A204.1 (cell line): ENCODE measurements at regions not wholly inside any gene's neighbourhood (a gene's known extent, or its start where the extent isn't known, plus 50 kb on each side); places are given as distances from the start of the nearest gene placed in this dataset.

Experiments
- FAIRE-seq: peaks from 2 replicates; lab custom pipeline; 2012; peaks lifted over from hg19 to GRCh38; lab: Jason Lieb, UNC

- FAIRE-seq = no peak
Measured at GRCh38 chr11:26095340-26095739, 236.6 kb upstream of the ANO3 start.

GRCh38 chr11:26096451-26096850, 235.5 kb upstream of the ANO3 start:
- FAIRE-seq = no peak

GRCh38 chr11:26102325-26102724, 229.6 kb upstream of the ANO3 start:
- FAIRE-seq = no peak

- FAIRE-seq = no peak
Measured at GRCh38 chr11:26105762-26106423, 226.0 kb upstream of the ANO3 start.

- no peak for FAIRE-seq
Measured at GRCh38 chr11:26106726-26107125, 225.2 kb upstream of the ANO3 start.

- no peak for FAIRE-seq
Measured at GRCh38 chr11:26109658-26110368, 222.1 kb upstream of the ANO3 start.

GRCh38 chr11:26112264-26112663, 219.7 kb upstream of the ANO3 start:
- FAIRE-seq = no peak

GRCh38 chr11:26121466-26121865, 210.5 kb upstream of the ANO3 start:
- FAIRE-seq = no peak

- FAIRE-seq = no peak
Measured at GRCh38 chr11:26126741-26127140, 205.2 kb upstream of the ANO3 start.

- FAIRE-seq = no peak
Measured at GRCh38 chr11:26127336-26127735, 204.6 kb upstream of the ANO3 start.

- FAIRE-seq = no peak
Measured at GRCh38 chr11:26131406-26131805, 200.5 kb upstream of the ANO3 start.

- no peak for FAIRE-seq
Measured at GRCh38 chr11:26134053-26134452, 197.9 kb upstream of the ANO3 start.

- no peak for FAIRE-seq
Measured at GRCh38 chr11:26134481-26135355, 197.2 kb upstream of the ANO3 start.

- FAIRE-seq = no peak
Measured at GRCh38 chr11:26137651-26138050, 194.3 kb upstream of the ANO3 start.

GRCh38 chr11:26142891-26143290, 189.0 kb upstream of the ANO3 start:
- FAIRE-seq = no peak

- FAIRE-seq = no peak
Measured at GRCh38 chr11:26143566-26144290, 188.2 kb upstream of the ANO3 start.

GRCh38 chr11:26144291-26144690, 187.6 kb upstream of the ANO3 start:
- no peak for FAIRE-seq

GRCh38 chr11:26144911-26145310, 187.0 kb upstream of the ANO3 start:
- FAIRE-seq = no peak

- no peak for FAIRE-seq
Measured at GRCh38 chr11:26149585-26149984, 182.3 kb upstream of the ANO3 start.

- FAIRE-seq = no peak
Measured at GRCh38 chr11:26150031-26150430, 181.9 kb upstream of the ANO3 start.

GRCh38 chr11:26158251-26158650, 173.7 kb upstream of the ANO3 start:
- FAIRE-seq = no peak

- no peak for FAIRE-seq
Measured at GRCh38 chr11:26162291-26162690, 169.6 kb upstream of the ANO3 start.
